SK-N-SH (cell line): ENCODE measurements at regions not wholly inside any gene's neighbourhood (a gene's known extent, or its start where the extent isn't known, plus 50 kb on each side); places are given as distances from the start of the nearest gene placed in this dataset.

Experiments used
- CTCF ChIA-PET: fragments of 300-600, 350-600 bp; formaldehyde crosslinking; extraction: SDS; loops from one replicate; lab custom pipeline; 2021; lab: Yijun Ruan, JAX
- POLR2A ChIA-PET: fragments of 350-600 bp; sonication (Branson Sonifier 250); formaldehyde crosslinking; extraction: SDS; loops from one replicate; lab custom pipeline; 2020; ENCODE audit warnings: antibody characterized with exemption, inconsistent platforms; lab: Yijun Ruan, JAX
- DNase-seq: peaks from one replicate; pipeline ENCODE4 v3.0.0; 2012
- H2AFZ ChIP-seq: fragments of 200-600 bp; sonication (generic); 2 replicates; pipeline ENCODE4 v1.8.1; 2016; ENCODE audit warnings: antibody characterized with exemption, mild to moderate bottlenecking, low read depth
- H3F3A ChIP-seq: fragments of 200-600 bp; sonication (generic); replicated peaks from 2 replicates; pipeline ENCODE3; 2016; ENCODE audit warnings: antibody characterized with exemption, mild to moderate bottlenecking; ENCODE audit not compliant: insufficient read depth
- H3K27ac ChIP-seq, 2 experiments: fragments of 200-500 bp in 1 of 2; fragments of 200-600 bp in 1 of 2; sonication (Bioruptor generic) in 1 of 2; sonication (generic), shearing (Covaris generic) in 1 of 2; 2 replicates each; pipeline versions ENCODE4 v1.5.1 to v1.6.1; 2014 to 2016; ENCODE audit warnings: low read depth in 2 of 2, inconsistent platforms in 1 of 2, low read length in 1 of 2, mild to moderate bottlenecking in 1 of 2, mixed read lengths in 1 of 2
- H3K27me3 ChIP-seq: fragments of 200-600 bp; sonication (generic), shearing (Covaris generic); 2 replicates; pipeline ENCODE4 v1.6.1; 2016; ENCODE audit warnings: mixed run types; ENCODE audit not compliant: insufficient read depth
- H3K36me3 ChIP-seq, 2 experiments: fragments of 200-500 bp in 1 of 2; fragments of 200-600 bp in 1 of 2; sonication (Bioruptor generic) in 1 of 2; sonication (generic) in 1 of 2; replicated peaks in 1 of 2; 2 replicates each; pipeline versions ENCODE3 to v1.5.1; 2014 to 2016; ENCODE audit warnings: low read length in 1 of 2, mild to moderate bottlenecking in 1 of 2; ENCODE audit not compliant: insufficient read depth in 2 of 2, control insufficient read depth in 1 of 2
- H3K4me1 ChIP-seq, 2 experiments: fragments of 200-500 bp in 1 of 2; fragments of 200-600 bp in 1 of 2; sonication (Bioruptor generic) in 1 of 2; sonication (generic), shearing (Covaris generic) in 1 of 2; 2 replicates each; pipeline versions ENCODE4 v1.5.1 to v1.6.1; 2014 to 2016; ENCODE audit warnings: low read depth in 1 of 2, low read length in 1 of 2, mixed run types in 1 of 2; ENCODE audit not compliant: insufficient read depth in 2 of 2, control insufficient read depth in 1 of 2
- H3K4me2 ChIP-seq: fragments of 200-600 bp; sonication (generic), shearing (Covaris generic); 2 replicates; pipeline ENCODE4 v1.6.1; 2017; ENCODE audit warnings: mixed run types
- H3K4me3 ChIP-seq, 2 experiments: fragments of 200-500 bp in 1 of 2; fragments of 200-600 bp in 1 of 2; sonication (Bioruptor generic) in 1 of 2; sonication (generic), shearing (Covaris generic) in 1 of 2; 2 replicates each; pipeline versions ENCODE4 v1.5.1 to v1.8.1; 2014 to 2016; ENCODE audit warnings: low read depth in 2 of 2, inconsistent platforms in 1 of 2, low read length in 1 of 2, mild to moderate bottlenecking in 1 of 2, mixed read lengths in 1 of 2, moderate library complexity in 1 of 2
- H3K79me2 ChIP-seq: fragments of 200-600 bp; sonication (generic); 2 replicates; pipeline ENCODE4 v1.8.1; 2017; ENCODE audit warnings: mild to moderate bottlenecking; ENCODE audit not compliant: insufficient read depth
- H3K9ac ChIP-seq: fragments of 200-600 bp; sonication (generic); 2 replicates; pipeline ENCODE4 v1.6.1; 2017; ENCODE audit warnings: mixed run types
- H3K9me2 ChIP-seq: fragments of 200-600 bp; sonication (generic); 2 replicates; pipeline ENCODE4 v1.6.1; 2017; ENCODE audit warnings: mixed run types
- H3K9me3 ChIP-seq: fragments of 200-600 bp; sonication (generic); 2 replicates; pipeline ENCODE4 v1.6.1; 2017; ENCODE audit warnings: mixed run types, mild to moderate bottlenecking, moderate library complexity
- H4K20me1 ChIP-seq: fragments of 200-600 bp; sonication (generic); 2 replicates; pipeline ENCODE4 v1.6.1; 2017; ENCODE audit warnings: mild to moderate bottlenecking, mixed run types; ENCODE audit not compliant: insufficient read depth
- CHD2 ChIP-seq: fragments of 150-350 bp; IDR thresholded peaks from 2 replicates; pipeline ENCODE4 v1.6.1; 2018; ENCODE audit warnings: low read length; ENCODE audit not compliant: partially characterized antibody
- FOXM1 ChIP-seq: IDR thresholded peaks from 2 replicates; pipeline ENCODE4 v1.4.0; 2012; ENCODE audit warnings: low read depth, mild to moderate bottlenecking
- MEF2A ChIP-seq: IDR thresholded peaks from 2 replicates; pipeline ENCODE4 v1.4.0; 2012; ENCODE audit warnings: low read depth, borderline replicate concordance
- NFIC ChIP-seq: IDR thresholded peaks from 2 replicates; pipeline ENCODE4 v1.4.0; 2012; ENCODE audit warnings: borderline replicate concordance
- NRF1 ChIP-seq: IDR thresholded peaks from 2 replicates; pipeline ENCODE4 v1.6.1; 2012; ENCODE audit warnings: low read depth, mild to moderate bottlenecking, low read length
- POLR2AphosphoS5 ChIP-seq: IDR thresholded peaks from 2 replicates; pipeline ENCODE4 v1.6.1; 2012; ENCODE audit warnings: low read depth, low read length
- RFX5 ChIP-seq: IDR thresholded peaks from 2 replicates; pipeline ENCODE4 v1.6.1; 2012; ENCODE audit warnings: mild to moderate bottlenecking, improper control_type of control experiment, low read length
- RXRA ChIP-seq: IDR thresholded peaks from 2 replicates; pipeline ENCODE4 v1.4.0; 2012; ENCODE audit warnings: low read depth, mild to moderate bottlenecking, borderline replicate concordance
- SIN3A ChIP-seq: IDR thresholded peaks from 2 replicates; pipeline ENCODE4 v1.6.1; 2012; ENCODE audit warnings: low read depth, mild to moderate bottlenecking, low read length, moderate library complexity, borderline replicate concordance
- TCF12 ChIP-seq: IDR thresholded peaks from 2 replicates; pipeline ENCODE4 v1.4.0; 2012
- TEAD4 ChIP-seq: IDR thresholded peaks from 2 replicates; pipeline ENCODE4 v1.4.0; 2012; ENCODE audit warnings: mild to moderate bottlenecking, borderline replicate concordance; ENCODE audit not compliant: insufficient read depth
- WGBS: methylation state at CpG from one replicate; pipeline ENCODE4 v1.1.6; 2017; ENCODE audit warnings: low lambda C conversion rate; 5-methylcytosine and 5-hydroxymethylcytosine counted together
- TF ChIP-seq, protein P1 (sequence below): IDR thresholded peaks from 2 replicates; pipeline ENCODE4 v1.4.0; 2012; ENCODE audit warnings: low read depth, borderline replicate concordance
- TF ChIP-seq, protein P2 (sequence below): fragments of 200-600 bp; sonication (generic); IDR thresholded peaks from 2 replicates; pipeline ENCODE4 v1.6.1; 2017; ENCODE audit warnings: antibody characterized with exemption, mild to moderate bottlenecking, moderate library complexity
- TF ChIP-seq, protein P3 (sequence below): IDR thresholded peaks from 2 replicates; pipeline ENCODE4 v1.4.0; 2012; ENCODE audit warnings: low read depth
- TF ChIP-seq, protein P4 (sequence below): IDR thresholded peaks from 2 replicates; pipeline ENCODE4 v1.6.1; 2012; ENCODE audit warnings: mild to moderate bottlenecking, low read depth, low read length, moderate library complexity

DNA sequence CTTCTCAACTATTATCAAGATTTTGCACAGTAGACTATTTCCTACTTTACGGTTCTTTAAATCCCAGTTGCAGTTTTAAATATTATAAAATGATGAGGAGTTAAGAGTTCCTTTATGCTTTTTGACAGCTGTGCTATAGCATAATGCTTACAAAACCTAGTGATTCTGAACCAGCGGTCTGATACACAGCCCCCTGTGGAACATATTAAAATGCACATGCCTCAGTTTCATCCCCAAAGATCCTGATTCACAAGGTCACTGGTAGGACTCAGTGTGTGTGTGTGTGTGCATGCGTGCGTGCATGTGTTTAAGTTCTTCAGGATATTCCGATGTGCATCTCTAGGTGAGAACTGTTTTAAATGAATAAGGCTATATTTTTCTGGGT, 330.1 kb upstream of the TPM1 start:
- Histone ChIP-seq H3K79me2 (no peaks in the 10 kb centered on the region), H2AFZ (no peak overlapping the region), H3K9me3 (no peaks in the 10 kb centered on the region), H4K20me1 (no peaks in the 10 kb centered on the region), H3K9me2 (no peaks in the 10 kb centered on the region), H3K27ac (no peak overlapping the region), H3K4me1 (peaks cover 0 to 4% of the 10 kb centered on the region in 2 experiments; a peak in 1 of 4 replicates), H3K36me3 (peaks cover 22 to 50% of the 10 kb centered on the region in 2 experiments), H3K4me2 (no peak overlapping the region), H3K9ac (no peak overlapping the region), H3F3A (no peaks in the 10 kb centered on the region), H3K4me3 (no peak overlapping the region), H3K27me3 (no peaks in the 10 kb centered on the region)
- ChIA-PET CTCF (no interaction called here), POLR2A (no interaction called here)
- WGBS = 78% methylated on average over 5 of the region's 5 CpGs
- no peak for TF ChIP-seq RXRA
- TF ChIP-seq, protein P1, sequence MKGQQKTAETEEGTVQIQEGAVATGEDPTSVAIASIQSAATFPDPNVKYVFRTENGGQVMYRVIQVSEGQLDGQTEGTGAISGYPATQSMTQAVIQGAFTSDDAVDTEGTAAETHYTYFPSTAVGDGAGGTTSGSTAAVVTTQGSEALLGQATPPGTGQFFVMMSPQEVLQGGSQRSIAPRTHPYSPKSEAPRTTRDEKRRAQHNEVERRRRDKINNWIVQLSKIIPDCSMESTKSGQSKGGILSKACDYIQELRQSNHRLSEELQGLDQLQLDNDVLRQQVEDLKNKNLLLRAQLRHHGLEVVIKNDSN = no peak
- TF ChIP-seq SIN3A = no peak
- TF ChIP-seq MEF2A = no peak
- TF ChIP-seq TCF12 = no peak
- TF ChIP-seq NRF1 = no peak
- DNase-seq = no peak

DNA sequence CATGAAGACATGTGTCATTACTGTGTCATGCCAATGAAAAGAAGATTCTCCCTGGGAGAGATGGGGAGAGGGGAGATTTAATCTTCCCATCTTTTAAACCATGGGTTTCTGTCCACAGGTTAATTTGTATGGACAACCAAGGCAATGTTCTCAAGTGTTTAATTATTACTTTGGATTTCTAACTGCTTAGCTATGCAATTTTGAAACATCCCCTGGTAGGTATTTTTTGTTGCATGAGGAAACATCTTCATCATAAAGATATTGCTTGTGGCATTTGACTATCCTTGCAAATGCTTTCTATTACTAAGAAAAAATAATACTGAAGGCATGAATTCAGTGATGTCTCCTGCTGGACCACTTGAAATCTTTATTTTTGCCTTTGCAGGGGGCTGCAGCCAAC, 326.6 kb upstream of the TPM1 start:
- Histone ChIP-seq H3K9me2 (no peaks in the 10 kb centered on the region), H3K9me3 (no peaks in the 10 kb centered on the region), H4K20me1 (no peaks in the 10 kb centered on the region), H3K4me1 (peaks cover 6 to 18% of the 10 kb centered on the region in 2 experiments; a peak in 3 of 4 replicates), H3F3A (peaks cover 10% of the 10 kb centered on the region), H3K79me2 (no peaks in the 10 kb centered on the region), H3K36me3 (peaks cover 35 to 65% of the 10 kb centered on the region in 2 experiments), H3K27ac (no peak overlapping the region), H3K27me3 (no peaks in the 10 kb centered on the region), H3K4me2 (no peak overlapping the region), H3K9ac (no peak overlapping the region), H2AFZ (no peak overlapping the region), H3K4me3 (no peak overlapping the region)
- ChIA-PET POLR2A (no interaction called here), CTCF (interaction anchor here (0.9 kb wide), 1 partner anchor 26 kb away, joined by 3 read pairs; no protein-coding TSS in a partner anchor)
- DNase-seq = no peak
- TF ChIP-seq, protein P2, sequence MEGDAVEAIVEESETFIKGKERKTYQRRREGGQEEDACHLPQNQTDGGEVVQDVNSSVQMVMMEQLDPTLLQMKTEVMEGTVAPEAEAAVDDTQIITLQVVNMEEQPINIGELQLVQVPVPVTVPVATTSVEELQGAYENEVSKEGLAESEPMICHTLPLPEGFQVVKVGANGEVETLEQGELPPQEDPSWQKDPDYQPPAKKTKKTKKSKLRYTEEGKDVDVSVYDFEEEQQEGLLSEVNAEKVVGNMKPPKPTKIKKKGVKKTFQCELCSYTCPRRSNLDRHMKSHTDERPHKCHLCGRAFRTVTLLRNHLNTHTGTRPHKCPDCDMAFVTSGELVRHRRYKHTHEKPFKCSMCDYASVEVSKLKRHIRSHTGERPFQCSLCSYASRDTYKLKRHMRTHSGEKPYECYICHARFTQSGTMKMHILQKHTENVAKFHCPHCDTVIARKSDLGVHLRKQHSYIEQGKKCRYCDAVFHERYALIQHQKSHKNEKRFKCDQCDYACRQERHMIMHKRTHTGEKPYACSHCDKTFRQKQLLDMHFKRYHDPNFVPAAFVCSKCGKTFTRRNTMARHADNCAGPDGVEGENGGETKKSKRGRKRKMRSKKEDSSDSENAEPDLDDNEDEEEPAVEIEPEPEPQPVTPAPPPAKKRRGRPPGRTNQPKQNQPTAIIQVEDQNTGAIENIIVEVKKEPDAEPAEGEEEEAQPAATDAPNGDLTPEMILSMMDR = no peak
- TF ChIP-seq FOXM1 = no peak
- TF ChIP-seq RFX5 = no peak
- TF ChIP-seq MEF2A = no peak
- TF ChIP-seq NRF1 = no peak
- TF ChIP-seq, protein P3, sequence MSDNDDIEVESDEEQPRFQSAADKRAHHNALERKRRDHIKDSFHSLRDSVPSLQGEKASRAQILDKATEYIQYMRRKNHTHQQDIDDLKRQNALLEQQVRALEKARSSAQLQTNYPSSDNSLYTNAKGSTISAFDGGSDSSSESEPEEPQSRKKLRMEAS = no peak
- TF ChIP-seq CHD2 = no peak
- TF ChIP-seq TEAD4 = no peak
- TF ChIP-seq SIN3A = no peak
- no peak for TF ChIP-seq NFIC
- TF ChIP-seq, protein P4, sequence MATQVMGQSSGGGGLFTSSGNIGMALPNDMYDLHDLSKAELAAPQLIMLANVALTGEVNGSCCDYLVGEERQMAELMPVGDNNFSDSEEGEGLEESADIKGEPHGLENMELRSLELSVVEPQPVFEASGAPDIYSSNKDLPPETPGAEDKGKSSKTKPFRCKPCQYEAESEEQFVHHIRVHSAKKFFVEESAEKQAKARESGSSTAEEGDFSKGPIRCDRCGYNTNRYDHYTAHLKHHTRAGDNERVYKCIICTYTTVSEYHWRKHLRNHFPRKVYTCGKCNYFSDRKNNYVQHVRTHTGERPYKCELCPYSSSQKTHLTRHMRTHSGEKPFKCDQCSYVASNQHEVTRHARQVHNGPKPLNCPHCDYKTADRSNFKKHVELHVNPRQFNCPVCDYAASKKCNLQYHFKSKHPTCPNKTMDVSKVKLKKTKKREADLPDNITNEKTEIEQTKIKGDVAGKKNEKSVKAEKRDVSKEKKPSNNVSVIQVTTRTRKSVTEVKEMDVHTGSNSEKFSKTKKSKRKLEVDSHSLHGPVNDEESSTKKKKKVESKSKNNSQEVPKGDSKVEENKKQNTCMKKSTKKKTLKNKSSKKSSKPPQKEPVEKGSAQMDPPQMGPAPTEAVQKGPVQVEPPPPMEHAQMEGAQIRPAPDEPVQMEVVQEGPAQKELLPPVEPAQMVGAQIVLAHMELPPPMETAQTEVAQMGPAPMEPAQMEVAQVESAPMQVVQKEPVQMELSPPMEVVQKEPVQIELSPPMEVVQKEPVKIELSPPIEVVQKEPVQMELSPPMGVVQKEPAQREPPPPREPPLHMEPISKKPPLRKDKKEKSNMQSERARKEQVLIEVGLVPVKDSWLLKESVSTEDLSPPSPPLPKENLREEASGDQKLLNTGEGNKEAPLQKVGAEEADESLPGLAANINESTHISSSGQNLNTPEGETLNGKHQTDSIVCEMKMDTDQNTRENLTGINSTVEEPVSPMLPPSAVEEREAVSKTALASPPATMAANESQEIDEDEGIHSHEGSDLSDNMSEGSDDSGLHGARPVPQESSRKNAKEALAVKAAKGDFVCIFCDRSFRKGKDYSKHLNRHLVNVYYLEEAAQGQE = no peak
- TF ChIP-seq POLR2AphosphoS5 = no peak
